NCI-H187 (cell line): ENCODE measurements at regions not wholly inside any gene's neighbourhood (a gene's known extent, or its start where the extent isn't known, plus 50 kb on each side); places are given as distances from the start of the nearest gene placed in this dataset.
"Not testable (repeated sequence)": the region's sequence is repeated elsewhere in the genome, so short reads cannot be mapped to it uniquely, and the experiment has no call there.

Experiments used
- DNase-seq, 2 experiments: peaks; one replicate each; lab custom pipeline; 2025; lab: John Stamatoyannopoulos, UW

GRCh38 chr2:21966139-21966538, 842.4 kb downstream of the TDRD15 start:
- DNase-seq, result no peak

GRCh38 chr2:21970971-21971370, 847.2 kb downstream of the TDRD15 start:
- no peak for DNase-seq

GRCh38 chr2:21972586-21972985, 848.8 kb downstream of the TDRD15 start:
- DNase-seq, result no peak

- DNase-seq, result no peak
These were observed 857.4 kb downstream of the TDRD15 start for GRCh38 chr2:21981127-21981526.

GRCh38 chr2:21993002-21993401, 869.2 kb downstream of the TDRD15 start:
- DNase-seq, result no peak

GRCh38 chr2:21996339-21996738, 872.6 kb downstream of the TDRD15 start:
- DNase-seq, result no peak

- DNase-seq, result no peak
These were observed 875.8 kb downstream of the TDRD15 start for GRCh38 chr2:21999522-21999921.

DNA sequence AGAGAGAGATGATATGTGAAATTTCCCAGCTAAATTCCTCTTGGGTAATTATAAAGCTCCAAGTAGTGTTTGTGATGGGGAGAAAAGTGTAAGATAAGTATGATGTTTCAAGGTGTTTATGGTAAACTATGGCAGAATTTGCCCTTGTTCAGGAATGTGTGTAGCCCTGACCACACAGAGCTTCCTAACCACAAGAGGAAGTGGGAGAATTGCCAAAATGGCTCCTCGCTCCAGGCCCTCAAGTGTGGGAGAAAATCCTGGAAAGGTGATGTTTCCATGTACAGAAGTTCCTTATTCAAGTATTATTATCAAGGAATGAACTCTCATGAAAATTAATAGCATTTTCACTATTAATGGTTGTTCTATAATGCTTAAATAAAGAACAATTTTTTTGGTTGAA, 878.3 kb downstream of the TDRD15 start:
- DNase-seq, result no peak

GRCh38 chr2:22003270-22003669, 879.5 kb downstream of the TDRD15 start:
- DNase-seq, result no peak

- DNase-seq, result no peak
These were observed 887.3 kb downstream of the TDRD15 start for GRCh38 chr2:22011048-22011447.

- DNase-seq, result no peak
These were observed 896.4 kb downstream of the TDRD15 start for GRCh38 chr2:22020091-22020742.

GRCh38 chr2:22027345-22028005, 903.7 kb downstream of the TDRD15 start:
- no peak for DNase-seq

GRCh38 chr2:22035361-22035830, 911.6 kb downstream of the TDRD15 start:
- no peak for DNase-seq

DNA sequence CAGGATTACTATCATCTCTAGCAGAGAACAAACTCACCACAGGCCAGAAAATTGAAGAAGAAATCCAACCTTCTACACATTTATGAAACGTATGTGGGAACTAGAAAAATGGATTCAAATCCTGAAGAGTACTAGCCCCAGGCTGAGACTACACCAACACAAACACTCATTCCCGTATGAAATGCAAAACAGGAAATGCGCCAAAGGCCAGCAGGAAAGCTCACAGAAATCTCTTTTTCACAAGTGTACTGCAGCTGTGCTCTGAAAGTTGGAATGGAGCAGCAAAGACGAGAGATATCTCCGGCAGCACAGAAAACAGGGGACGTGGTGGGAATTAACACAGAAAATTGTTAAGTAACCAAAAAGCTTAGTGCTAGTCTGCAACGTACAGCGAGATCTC, 913.5 kb downstream of the TDRD15 start:
- no peak for DNase-seq

GRCh38 chr2:22043784-22044183, 920.0 kb downstream of the TDRD15 start:
- DNase-seq, result no peak

- no peak for DNase-seq
These were observed 932.2 kb downstream of the TDRD15 start for GRCh38 chr2:22055784-22056620.

DNA sequence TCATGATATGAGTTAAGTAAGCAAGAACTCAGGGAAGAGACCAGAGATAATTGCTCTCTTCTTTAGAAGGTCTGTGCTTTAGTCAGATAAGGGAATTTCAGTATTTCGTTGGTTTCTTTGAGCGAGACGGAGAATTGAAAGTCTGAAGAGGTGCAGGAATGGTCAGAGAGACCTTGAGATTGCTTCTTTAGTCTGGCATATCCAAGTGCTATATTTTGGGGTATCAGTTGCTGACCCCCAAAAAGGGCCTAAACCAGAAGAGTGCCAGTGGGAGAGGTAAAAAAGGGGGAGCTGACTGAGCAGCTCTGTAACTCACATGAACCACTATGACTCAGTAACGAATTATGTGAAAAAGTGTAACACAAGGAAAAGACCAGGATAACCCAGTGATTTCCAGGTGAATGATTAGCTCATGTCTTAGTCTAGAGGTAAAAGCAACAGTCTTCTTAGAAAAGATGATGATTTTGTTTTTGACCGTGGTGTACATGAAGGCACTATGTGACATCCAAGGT, 932.9 kb downstream of the TDRD15 start:
- DNase-seq, result no peak

DNA sequence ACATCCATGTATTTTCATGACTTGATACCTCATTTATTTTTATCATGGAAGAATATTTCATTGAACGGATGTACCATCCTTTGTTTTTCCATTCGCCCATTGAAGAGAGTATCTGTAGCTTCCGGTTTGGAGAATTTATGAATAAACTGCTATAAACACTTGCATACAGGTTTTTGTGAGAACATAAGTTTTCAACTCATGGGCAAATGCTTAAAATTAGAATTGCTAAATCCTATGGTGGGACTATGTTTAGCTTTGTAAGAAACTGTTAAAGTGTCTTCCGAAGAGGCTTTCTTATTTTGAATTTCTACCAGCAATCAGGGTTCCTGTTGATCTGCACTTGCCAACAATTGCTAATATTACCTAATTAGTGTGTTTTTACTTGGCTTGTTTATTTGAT, 938.9 kb downstream of the TDRD15 start:
- DNase-seq, result no peak

DNA sequence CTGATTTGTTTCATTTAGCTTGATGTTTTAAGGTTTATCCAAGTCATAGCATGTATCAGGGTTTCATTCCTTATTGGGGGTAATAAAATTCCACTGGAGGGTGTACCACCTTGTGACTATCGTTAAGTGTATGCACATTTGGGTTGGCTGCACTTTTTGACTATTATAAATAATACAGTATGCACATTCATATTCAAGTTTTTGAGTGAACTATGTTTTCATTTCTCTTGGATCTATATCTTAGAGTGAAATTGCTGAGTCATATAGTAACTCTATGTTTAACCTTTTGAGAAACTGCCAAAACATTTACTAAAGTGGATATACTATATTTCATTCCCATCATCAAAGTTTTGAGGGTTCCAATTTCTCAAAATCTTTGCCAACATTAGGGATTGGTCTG, 952.7 kb downstream of the TDRD15 start:
- no peak for DNase-seq

DNA sequence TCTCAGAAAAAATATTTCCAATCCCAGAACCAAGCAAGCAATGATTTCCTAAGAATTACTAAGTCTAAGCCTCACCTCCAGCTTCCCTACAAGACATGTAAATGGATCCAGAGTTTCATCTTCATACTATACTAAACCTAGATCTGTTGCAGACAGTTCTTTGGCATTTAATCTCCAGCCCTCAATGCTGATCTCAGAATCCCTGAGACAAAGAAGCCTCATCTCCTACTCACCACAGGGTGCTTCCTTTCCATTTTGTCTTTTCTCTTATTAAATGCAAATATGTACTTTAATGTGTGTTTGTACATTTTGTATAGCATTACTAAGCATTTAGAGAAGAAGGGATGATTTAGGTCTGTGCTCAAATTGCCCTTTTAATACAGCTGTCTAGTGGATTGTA, 954.9 kb downstream of the TDRD15 start:
- no peak for DNase-seq

DNA sequence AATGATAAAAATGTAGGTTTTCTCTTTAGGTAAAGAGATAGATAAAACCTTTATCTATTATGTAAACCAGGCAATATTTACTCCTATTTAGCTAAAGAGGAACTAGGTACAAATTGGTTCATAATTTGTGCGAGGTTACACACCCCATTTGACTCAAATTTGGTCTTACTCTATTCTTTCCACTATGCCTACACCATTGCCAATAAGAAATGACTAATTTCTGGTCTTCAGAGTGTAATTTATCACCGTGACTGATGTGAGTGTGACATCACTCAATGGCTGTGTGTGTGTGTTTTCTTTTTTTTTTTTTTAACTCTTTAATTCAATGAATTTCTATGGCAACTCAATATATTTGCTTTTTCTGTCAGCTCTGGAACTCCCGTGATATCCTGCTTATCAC, 955.8 kb downstream of the TDRD15 start:
- DNase-seq, result no peak

GRCh38 chr2:22086726-22087125, 963.0 kb downstream of the TDRD15 start:
- no peak for DNase-seq

GRCh38 chr2:22103617-22104016, 979.8 kb downstream of the TDRD15 start:
- not testable (repeated sequence) for DNase-seq
